ENCODE measurements at regions not wholly inside any gene's neighbourhood (a gene's known extent, or its start where the extent isn't known, plus 50 kb on each side); places are given as distances from the start of the nearest gene placed in this dataset.

GRCh38 chr20:22437354-22437753 is 147.0 kb downstream of the FOXA2 start:
- TF ChIP-seq CTCF (IDR thresholded peaks at IDR 0.05) = no peak
- TF ChIP-seq POLR2A (IDR thresholded peaks at IDR 0.05) = no peak
